Muscle of back (tissue), 3 donors: ENCODE measurements at regions not wholly inside any gene's neighbourhood (a gene's known extent, or its start where the extent isn't known, plus 50 kb on each side); places are given as distances from the start of the nearest gene placed in this dataset.
"Not testable (repeated sequence)": the region's sequence is repeated elsewhere in the genome, so short reads cannot be mapped to it uniquely, and the experiment has no call there.

Experiments
- DNase-seq, 3 donors: peaks; one replicate each; pipeline versions ENCODE4 v3.0.0 to v3.0.0-alpha.2; 2013

DNA sequence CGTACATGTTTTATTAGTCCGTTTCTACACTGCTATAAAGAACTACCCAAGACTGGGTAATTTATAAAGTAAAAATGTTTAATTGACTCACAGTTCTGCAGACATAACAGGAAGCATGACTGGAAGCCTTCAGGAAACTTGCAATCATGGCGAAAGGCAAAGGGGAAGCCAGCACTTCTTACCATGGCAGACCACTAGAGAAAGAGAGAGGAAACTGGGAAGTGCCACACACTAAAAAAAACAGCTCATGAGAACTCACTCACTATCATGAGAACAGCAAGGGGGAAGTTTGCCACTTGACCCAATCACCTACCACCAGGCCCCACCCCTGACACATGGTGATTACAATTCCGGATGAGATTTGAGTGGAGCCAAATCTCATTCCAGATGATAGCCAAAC, 466.2 kb downstream of the IRS1 start:
- DNase-seq = no peak

DNA sequence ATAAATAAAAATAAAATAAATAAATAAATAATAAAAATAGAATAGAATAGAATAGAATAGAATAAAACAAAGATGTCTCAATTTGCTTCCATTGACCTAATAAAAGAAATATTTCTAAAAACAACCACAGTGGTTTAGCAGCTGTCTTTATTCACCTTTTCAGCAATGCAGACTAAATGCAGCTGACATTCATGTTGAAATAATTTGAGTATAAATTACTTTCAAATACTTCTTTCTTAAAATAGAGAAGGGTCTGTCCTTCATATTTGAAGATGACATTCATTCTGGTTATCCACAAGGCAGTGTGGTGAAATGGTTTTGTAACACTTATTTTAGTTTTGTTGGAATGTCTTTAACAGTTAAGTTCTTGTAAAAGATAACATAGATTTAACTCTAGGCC, 469.4 kb downstream of the IRS1 start:
- no peak for DNase-seq

DNA sequence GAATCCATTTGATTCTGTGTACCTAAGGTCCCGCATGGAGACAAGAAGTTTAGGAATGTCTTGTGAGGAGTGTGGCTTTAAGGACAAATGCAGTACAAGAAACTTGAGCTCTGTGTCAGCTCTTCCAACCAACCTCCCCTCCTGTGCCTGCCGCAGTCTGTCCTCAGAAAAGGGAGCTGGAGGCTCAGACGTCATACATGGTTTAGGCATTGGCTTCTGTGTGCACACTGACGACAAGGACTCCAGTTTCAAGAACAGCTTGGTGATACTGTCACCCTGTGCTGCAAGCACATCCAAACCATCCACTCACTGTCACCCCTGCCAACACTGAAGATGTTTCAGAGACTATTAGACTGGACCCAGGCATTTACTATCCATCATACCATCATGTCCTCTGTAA, 470.4 kb downstream of the IRS1 start:
- peak in 1 of 3 donors; percentile 26 for DNase-seq

DNA sequence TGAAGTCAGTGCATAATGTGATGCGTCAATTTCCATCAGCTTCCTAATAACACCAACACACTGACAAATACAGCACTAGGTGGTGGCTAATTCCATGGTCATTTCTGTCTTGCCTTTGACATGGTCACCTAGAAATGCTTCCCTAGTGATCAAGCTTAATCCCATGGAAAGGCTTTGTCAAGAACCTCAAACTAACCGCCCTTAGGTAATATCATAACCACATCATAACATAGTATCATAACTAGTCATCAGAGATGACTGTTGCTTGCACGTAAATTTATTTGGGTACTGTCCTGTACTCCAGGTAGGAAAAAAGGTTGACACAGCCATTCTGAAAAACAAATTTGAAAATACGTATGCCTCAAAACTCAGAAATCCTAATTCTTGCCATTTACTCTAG, 471.8 kb downstream of the IRS1 start:
- no peak for DNase-seq

DNA sequence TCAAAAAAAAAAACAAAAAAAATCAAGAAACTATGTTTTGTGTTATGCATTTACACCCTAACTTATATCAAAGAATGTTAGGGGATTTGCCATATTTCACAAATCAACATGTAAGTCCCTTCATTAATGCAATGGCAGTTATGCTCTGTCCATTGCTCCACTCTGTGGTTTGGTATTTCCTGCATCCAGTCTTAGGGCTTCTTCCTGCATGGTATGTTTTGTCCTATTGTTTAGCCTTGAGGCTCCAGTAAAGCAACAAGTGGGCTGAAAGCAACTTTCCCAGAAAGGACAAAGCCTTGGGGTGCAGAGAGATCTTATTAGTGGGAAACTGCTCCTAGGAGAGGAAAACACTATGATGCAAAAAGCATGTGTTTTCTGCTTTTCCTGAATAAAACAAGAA, 474.1 kb downstream of the IRS1 start:
- no peak for DNase-seq

DNA sequence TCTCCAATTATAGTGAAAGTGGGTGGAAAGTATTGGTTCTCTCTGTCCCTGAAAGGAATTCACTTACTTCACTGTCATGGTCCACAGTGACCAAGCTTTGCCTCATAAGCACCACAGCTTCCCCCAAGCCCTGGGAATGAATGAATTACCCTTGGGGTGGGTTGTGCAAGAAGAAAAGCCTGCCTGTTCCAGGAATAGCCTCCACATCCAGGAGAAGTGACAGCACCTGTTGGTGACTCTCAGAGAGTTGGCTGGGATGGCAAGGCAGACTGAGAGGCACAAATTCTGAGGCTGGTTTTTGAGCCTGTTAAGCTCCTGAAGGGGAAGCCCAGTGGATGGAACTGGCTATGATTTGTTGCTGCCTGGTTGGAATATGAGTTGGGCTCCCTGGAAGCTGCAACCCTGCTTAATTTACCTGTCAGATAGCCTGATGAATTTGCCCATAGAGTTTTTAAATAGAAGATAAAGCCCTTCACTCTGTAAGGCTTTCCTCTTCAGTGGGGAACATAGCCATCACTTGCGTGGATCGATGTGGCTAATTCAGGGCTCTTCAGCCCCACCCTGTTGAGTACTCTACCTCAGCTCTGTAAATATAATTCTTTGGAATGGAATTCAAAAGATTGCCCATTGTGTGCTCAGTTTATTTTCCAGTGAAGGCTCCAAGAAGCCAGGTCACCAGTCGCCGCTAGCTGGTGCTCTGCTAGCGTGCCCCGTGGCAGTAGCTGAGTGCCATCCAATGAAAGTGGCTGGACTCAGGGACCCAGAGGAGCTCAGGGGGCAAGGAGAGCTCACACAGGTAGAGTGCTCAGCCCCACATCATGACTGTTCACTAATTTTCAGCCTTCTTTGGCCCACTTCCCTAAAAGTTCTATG, 479.3 kb downstream of the IRS1 start:
- DNase-seq = peak in 2 of 3 donors; percentile 24 to 38

DNA sequence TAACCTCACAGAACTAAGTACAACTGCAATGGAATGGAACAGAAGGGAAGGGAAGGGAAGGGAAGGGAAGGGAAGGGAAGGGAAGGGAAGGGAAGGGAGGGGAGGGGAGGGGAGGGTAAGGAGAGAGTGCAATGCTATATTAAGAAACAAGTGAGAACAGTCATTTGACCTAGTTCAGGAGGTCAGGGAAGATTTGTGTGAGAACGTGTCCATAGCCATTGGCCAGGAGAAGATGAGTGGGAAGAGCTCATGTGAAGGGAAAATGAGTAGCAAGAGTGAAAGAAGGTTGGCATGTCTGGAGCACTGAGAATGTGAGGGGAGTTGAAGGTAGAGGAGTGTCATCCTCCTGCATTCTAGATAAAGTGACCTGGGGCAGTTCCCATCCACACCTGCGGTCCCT, 481.6 kb downstream of the IRS1 start:
- DNase-seq = no peak

DNA sequence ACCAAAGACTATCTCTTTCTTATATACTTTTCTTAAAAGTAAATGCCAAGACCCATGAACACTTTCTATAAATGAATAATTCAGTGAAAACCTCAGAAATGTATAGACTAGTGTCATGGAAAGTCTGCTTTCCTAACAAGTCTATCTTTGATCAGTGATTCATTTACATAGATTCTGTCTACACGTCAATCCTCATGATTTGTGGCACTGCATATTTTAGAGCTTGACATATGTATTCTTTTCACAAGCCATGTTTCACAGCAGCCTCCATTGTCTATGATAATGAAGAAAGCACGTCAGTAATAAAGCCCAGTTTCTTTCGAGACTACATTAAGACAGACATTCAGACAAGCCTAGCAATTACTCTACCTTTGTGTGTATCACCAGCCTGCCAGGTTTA, 486.6 kb downstream of the IRS1 start:
- no peak for DNase-seq

DNA sequence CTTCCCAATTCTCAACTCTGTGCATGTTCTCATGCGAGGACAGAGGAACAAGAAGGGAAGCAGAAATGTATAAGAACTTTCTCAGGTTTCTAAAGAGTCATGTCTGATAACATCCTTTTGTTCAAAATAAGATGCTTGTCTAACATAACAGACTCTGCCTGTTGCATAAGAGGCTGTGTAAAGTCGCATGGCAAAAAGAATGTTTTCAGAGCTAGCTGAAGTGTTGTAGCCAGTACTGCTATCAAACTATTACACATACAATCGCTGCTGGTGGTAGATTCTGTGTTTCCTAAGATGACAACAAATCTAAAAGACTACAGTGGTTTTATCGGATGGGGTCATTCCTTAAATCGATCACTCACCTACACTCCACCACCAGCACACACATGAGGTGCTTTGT, 487.5 kb downstream of the IRS1 start:
- DNase-seq = no peak

DNA sequence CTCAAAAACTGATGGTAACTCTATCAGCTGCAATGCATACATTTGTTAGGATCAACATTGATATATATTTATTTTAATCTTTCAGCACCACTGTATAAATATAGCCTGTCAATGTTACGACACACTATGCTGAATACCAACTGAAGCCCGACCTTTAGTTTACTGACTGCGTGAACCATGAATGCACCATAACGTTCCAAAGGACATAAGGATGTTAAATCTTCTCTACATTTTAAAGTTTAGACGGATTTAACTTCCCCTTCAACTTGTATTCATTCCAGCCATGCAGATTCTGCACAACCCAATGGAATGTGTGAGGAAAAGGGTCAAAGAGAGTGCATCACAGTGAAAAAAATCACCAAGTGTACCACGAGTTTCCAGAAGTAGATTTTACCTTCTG, 489.5 kb downstream of the IRS1 start:
- peak in 2 of 3 donors; percentile 37 to 55 for DNase-seq

DNA sequence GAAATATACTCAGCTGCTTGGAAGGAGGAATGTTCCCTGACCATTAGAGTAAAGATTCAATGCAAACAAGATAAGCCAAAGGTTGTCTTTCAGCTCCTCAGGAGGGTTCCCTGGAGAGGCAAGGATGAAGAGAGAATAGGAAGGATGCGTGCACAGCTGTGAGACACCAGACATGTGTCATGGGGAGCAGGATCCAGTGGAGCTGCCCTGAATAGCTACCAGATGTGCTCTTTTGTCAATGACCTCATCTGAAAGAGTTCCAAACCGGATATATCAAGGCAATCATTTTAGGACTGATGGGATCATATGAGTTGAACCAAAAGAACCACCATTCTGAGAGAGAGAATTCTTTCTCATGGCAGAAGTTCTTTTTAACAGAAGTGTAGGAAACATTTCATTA, 490.6 kb downstream of the IRS1 start:
- DNase-seq = peak; percentile 62 to 88 (median 77)

DNA sequence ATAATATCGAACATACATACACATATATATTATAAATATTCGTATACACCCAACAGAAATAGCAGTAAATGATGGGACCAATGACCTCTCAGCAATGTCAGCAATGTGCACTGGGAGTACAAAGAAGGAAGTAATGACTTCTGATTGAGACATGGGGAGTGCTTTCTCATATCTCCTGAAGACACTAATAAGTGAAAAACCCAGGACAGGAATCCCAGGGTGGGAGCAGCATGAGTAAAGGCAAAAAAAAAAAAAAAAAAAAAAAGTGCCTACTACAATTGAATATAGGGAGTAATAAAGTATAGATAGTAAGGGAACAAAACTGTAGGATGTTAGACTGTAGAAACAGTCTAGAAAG, 491.3 kb downstream of the IRS1 start:
- DNase-seq = no peak

DNA sequence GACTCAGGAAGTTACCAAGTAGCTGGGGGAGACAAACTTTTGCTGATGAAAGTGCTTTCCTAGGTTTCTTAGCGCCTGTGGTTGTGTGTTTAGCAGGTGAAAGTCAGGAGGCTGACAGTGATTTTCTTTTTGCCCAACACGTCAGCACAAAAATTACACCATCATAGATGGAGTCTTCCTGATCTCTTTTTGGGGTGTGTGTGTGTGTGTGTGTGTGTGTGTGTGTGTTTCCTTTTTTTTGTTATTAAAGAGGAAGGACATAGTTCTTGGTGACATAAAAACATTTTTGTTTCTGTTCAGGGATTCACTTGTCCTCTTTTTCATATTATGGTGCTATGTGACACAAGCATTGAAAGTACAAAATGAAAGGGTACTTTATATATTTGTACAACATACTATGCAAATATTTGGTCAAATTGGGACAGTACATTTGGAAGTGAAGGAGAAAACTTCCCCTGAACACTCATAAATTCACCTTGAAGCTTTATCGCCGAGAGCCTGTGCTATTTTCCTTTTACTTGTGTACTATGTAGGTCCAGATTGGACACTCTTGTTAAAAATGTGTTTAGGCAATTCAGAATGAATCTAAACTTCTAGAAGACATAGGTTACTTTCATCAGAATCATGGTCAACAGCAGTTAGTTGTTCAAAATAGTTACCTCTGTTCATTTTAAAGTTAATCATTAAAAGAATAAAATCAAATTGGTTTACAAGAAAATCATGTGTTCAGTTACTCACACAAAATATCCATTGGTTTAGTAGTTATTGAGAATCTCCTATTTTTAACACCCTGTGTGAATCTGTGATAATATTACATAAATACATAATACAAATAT, 491.9 kb downstream of the IRS1 start:
- DNase-seq = no peak

DNA sequence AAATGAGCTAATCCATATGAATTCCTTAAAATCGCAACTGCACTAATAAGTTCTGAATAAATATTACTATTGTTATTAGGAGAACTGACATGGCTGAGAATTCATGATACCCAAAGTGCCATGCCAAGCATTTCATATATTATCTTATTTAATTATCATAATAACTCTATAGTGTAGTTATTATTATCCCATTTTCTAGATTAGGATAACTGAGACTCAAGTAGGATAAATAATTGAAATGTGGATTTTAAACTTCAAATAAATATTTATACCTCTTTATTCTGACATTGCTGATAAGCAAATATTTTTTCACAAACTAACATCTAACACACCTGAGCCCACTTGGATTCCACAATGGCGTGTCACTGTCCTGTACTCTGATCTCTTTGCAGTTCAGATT, 492.7 kb downstream of the IRS1 start:
- DNase-seq = no peak

DNA sequence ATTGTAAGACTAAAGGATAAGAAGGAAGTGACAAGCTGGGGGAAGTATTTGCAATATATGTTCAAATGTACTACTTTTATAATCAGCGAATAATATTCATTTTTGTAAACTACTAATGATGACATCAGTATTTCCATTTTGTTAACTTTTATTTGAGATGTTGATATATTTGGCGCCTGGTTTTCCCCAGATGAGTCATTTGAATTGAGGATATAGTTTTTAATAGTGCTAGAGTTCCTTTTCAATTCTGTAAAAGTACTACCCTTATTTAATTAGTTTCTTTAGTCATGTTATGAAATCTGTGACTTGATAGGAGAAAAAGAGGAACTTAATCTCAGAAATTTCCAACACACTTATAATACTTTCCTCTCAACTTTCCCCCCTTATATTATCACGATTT, 495.3 kb downstream of the IRS1 start:
- no peak for DNase-seq

DNA sequence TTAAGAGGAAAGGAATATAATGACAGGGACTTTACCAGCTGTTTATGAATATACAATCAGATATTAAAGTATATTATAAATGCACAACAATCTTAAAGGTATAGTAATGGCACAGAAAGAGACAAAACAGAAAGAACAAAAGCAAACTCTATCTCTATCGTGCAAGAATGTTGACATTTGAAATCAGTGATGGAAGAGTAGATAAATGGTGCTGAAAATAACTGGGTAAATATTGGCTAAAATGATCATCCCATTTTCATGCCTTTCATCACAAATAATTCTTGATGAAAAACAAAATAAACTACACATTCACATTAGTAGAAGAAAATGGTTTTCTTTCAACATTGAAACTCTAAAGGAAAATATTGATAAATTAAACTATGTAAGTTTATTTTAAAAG, 495.9 kb downstream of the IRS1 start:
- DNase-seq = no peak

DNA sequence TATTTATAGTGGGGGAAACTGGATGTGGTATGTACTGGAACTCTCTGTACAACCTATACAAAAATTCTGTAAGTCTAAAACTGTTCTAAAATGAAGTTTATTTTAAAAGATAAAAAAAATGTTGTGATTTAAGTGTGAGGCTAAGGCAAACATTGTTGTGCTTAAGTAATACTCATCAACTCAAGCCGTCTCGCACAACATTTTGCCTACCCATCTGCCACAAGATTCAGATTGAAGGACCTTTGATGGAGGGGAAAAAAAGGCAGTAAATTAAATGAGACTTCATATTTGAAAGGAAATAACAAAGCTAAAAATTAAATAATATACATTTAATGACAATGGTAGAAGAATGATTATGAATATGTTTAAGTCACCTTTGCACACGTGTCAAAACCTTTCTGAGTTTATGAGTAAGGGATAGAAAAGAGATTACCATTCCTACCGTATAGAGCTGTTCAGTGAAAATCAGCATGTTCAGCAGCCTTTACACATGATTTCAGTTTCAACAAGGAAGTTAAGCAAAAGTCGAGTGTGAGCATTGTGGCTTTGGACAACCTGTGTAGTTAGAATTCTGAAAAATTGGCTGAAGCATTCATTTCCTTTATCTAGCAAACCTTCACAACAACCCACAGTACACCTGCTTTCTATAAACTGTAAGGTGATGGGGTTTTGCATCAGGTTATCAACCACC, 499.3 kb downstream of the IRS1 start:
- DNase-seq = no peak

DNA sequence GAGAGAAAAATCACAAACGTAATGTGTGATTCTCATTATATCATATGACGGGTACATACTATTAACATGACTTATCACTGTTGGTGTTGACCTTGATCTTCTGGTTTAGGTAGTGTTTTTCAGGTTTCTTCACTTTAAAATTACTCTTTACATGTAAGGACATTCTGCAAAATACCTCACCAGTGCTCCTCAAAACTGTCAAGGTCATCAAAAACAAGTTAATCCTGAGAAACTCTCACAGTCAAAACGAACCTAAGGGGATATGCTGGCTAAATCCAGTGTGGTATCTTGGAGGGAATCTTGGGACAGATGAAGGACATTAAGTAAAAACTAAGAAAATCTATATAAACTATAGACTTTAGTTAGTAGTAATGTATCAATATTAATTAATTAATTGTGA, 499.8 kb downstream of the IRS1 start:
- no peak for DNase-seq

DNA sequence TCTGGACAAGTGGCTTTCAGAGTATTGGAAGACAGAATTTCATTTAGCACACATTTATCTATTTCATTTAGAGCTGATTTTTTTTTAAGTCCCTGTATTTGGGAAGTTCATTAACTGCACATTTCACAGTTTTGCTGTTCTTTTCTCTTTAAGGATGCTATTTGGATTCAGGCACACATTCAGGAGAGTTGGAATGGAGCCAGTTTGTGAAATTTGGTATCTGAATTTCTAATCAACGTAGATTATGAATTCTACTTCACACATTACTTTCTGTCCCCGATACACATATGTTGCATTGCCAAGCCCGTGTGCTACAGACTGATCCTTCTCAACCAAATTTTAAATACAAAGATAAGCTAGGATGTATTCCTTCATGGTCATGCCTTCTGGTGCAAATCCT, 503.9 kb downstream of the IRS1 start:
- DNase-seq = no peak

DNA sequence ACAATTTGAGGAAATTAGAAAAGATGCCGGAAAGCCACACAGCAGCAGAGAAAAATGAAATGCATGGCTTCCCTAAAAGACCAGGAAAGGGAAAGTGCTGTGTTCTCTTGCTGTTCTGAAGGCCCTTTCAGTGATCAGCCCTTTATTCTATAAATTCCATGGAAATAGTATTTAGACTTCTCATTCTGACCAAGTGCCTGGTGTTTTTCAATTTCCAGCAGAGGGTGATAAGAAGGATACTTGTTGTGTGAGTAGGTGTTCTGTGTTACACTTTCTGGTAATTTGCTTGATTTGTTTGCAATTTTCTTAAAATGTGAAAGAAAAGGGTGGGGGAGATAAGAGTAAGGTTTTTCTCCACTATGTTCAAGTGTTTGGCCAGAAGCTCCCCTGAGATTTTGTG, 504.5 kb downstream of the IRS1 start:
- no peak for DNase-seq

DNA sequence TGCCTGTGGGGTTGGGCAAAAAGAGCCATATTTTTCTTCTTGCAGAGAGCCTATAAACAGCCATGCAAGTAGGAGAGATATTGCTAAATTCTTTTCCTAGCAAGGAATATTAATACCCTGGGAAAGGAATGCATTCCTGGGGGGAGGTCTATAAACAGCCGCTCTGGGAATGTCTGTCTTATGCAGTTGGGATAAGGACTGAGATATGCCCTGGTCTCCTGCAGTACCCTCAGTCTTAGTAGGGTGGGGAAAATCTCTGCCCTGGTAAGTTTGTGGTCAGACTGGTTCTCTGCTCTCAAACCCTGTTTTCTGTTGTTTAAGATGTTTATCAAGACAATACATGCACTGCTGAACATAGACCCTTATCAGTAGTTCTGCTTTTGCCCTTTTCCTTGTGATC, 508.3 kb downstream of the IRS1 start:
- not testable (repeated sequence) for DNase-seq

DNA sequence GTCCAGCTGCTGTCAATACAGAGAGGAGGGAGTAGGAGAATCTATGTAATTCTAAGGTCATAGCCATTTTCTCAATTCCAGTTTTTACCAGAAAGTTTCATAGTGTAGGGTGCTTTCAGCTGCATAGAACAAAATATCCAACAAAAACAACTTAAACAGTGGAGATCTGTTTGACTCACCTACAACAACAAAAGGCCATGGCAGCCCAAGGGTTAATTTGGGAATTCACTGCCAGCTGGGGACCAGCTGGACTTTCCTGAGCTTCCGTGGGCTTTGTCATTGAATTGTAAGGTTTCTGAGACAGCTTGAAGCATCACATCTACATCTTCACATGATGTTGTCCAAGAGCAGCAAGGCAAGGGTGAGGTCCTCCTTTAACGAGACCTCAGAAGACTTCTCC, 512.7 kb downstream of the IRS1 start:
- DNase-seq = no peak

DNA sequence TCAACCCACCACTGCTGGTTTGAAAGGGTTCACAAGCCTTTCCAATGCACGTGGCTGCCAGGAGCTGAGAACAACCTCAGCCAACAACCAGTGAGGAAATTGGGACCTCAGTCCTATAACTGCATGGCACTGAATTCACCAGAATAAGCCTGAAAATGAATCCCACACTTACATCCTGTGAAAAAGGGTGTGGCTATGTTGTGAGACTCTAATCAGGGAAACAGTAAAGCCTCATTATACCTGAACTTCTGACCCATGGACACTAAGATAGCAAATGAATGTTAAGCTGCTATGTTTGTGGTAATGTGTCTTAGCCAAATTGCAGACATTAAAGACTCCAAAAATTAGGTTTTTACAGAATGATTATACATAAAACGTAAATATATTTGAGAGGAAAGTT, 515.8 kb downstream of the IRS1 start:
- DNase-seq = no peak
